CD4-positive, CD25-positive, alpha-beta regulatory T cell (primary cell): ENCODE measurements at regions not wholly inside any gene's neighbourhood (a gene's known extent, or its start where the extent isn't known, plus 50 kb on each side); places are given as distances from the start of the nearest gene placed in this dataset.

Experiments used
- ATAC-seq, 2 donors: fragments of 150-1000 bp; cut with Tn5 transposase; one replicate each; pipeline ENCODE4 v1.10.0; 2021; ENCODE audit warnings: low read depth in 2 of 2, moderate number of reproducible peaks in 2 of 2, moderate library complexity in 1 of 2
- DNase-seq, 3 donors: peaks; one replicate each; pipeline versions ENCODE4 v3.0.0 to v3.0.0-alpha.2; 2012 to 2022; ENCODE audit warnings: mixed read lengths in 1 of 3
- H3K27ac ChIP-seq: one replicate; pipeline ENCODE4 v1.7.0; 2013; ENCODE audit warnings: mild to moderate bottlenecking, low read length; ENCODE audit not compliant: insufficient read depth, poor library complexity, severe bottlenecking
- H3K27me3 ChIP-seq: one replicate; pipeline ENCODE4 v1.7.0; 2013; ENCODE audit warnings: low read length; ENCODE audit not compliant: control insufficient read depth, insufficient read depth
- H3K36me3 ChIP-seq: one replicate; pipeline ENCODE4 v1.7.0; 2013; ENCODE audit warnings: mild to moderate bottlenecking, low read length, moderate library complexity; ENCODE audit not compliant: control insufficient read depth, insufficient read depth
- H3K4me1 ChIP-seq: 2 replicates; pipeline ENCODE4 v1.7.0; 2013; ENCODE audit warnings: mild to moderate bottlenecking, low read length; ENCODE audit not compliant: insufficient read depth, control insufficient read depth, poor library complexity, severe bottlenecking
- H3K4me3 ChIP-seq: one replicate; pipeline ENCODE4 v1.7.0; 2013; ENCODE audit warnings: low read depth, mild to moderate bottlenecking, low read length, moderate library complexity
- H3K9me3 ChIP-seq, 2 experiments: 1 replicate in 1 of 2; 2 replicates in 1 of 2; pipeline ENCODE4 v1.7.0; 2013; ENCODE audit warnings: low read length in 2 of 2, mild to moderate bottlenecking in 1 of 2, moderate library complexity in 1 of 2; ENCODE audit not compliant: control insufficient read depth in 2 of 2
- H3K27ac Mint-ChIP-seq, 3 donors: one replicate each; pipeline ENCODE4 v1.8.0; 2020 to 2022; ENCODE audit warnings: mild to moderate bottlenecking in 3 of 3, mixed read lengths in 3 of 3, moderate library complexity in 2 of 3
- H3K27me3 Mint-ChIP-seq: one replicate; pipeline ENCODE4 v1.8.0; 2022; ENCODE audit warnings: mild to moderate bottlenecking, mixed read lengths
- H3K36me3 Mint-ChIP-seq: one replicate; pipeline ENCODE4 v1.8.0; 2020; ENCODE audit warnings: mixed read lengths
- H3K4me1 Mint-ChIP-seq, 4 donors: one replicate each; pipeline ENCODE4 v1.8.0; 2020 to 2022; ENCODE audit warnings: mixed read lengths in 4 of 4, mild to moderate bottlenecking in 1 of 4
- H3K4me3 Mint-ChIP-seq, 4 donors: one replicate each; pipeline ENCODE4 v1.8.0; 2020 to 2022; ENCODE audit warnings: mild to moderate bottlenecking in 4 of 4, mixed read lengths in 4 of 4, moderate library complexity in 3 of 4
- H3K9me3 Mint-ChIP-seq, 7 donors: one replicate each; pipeline ENCODE4 v1.8.0; 2020 to 2022; ENCODE audit warnings: mixed read lengths in 7 of 7, mild to moderate bottlenecking in 3 of 7, moderate library complexity in 2 of 7

GRCh38 chr6:3506751-3507383 is 50.0 kb upstream of the SLC22A23 start:
- Mint-ChIP-seq H3K36me3 (no peaks in the 10 kb centered on the region), H3K4me3 (no peak overlapping the region), H3K27ac (no peak overlapping the region), H3K27me3 (peaks cover 42% of the 10 kb centered on the region), H3K4me1 (no peaks in the 10 kb centered on the region), H3K9me3 (peaks cover 0 to 2% (median 0%) of the 10 kb centered on the region in 7 donors)
- no peaks in the 10 kb centered on the region for H3K36me3 ChIP-seq
- H3K27me3 ChIP-seq, result no peaks in the 10 kb centered on the region
- DNase-seq, result no peak
- no peak overlapping the region for H3K4me3 ChIP-seq
- no peaks in the 10 kb centered on the region for H3K9me3 ChIP-seq
- no peak for ATAC-seq
- no peak overlapping the region for H3K27ac ChIP-seq
- no peaks in the 10 kb centered on the region for H3K4me1 ChIP-seq
